ENCODE measurements at regions not wholly inside any gene's neighbourhood (a gene's known extent, or its start where the extent isn't known, plus 50 kb on each side); places are given as distances from the start of the nearest gene placed in this dataset.

- 69% methylated on average over 5 of the region's 5 CpGs for WGBS
- no peak for DNase-seq (ENCODE audit: extremely low spot score)
- Histone ChIP-seq H3K9me3 (no peaks in the 10 kb centered on the region), H3K4me3 (no peak overlapping the region), H3K4me1 (no peaks in the 10 kb centered on the region), H3K27me3 (no peaks in the 10 kb centered on the region), H3K27ac (replicated peaks in 1 of 4) (no peak overlapping the region), H3K36me3 (no peaks in the 10 kb centered on the region)
- TF ChIP-seq POLR2AphosphoS5 (IDR thresholded peaks at IDR 0.05) (no peak), POLR2A (IDR thresholded peaks at IDR 0.05; ENCODE audit: low read depth) (no peak), CTCF (IDR thresholded peaks at IDR 0.05) (no peak), EP300 (IDR thresholded peaks at IDR 0.05) (no peak)
- intact Hi-C loops (cut with DNase I): no loop called here
These were observed 616.3 kb upstream of the TMEM132C start for GRCh38 chr12:127650626-127651025.

- no peak overlapping the region for H3K4me3 ChIP-seq
- no peak for TF ChIP-seq POLR2A (IDR thresholded peaks at IDR 0.05; ENCODE audit: low read depth)
- no peak overlapping the region for H3K27ac ChIP-seq (replicated peaks in 1 of 4)
- no peak for DNase-seq (ENCODE audit: extremely low spot score)
- H3K27me3 ChIP-seq: no peaks in the 10 kb centered on the region
- intact Hi-C loops (cut with DNase I): no loop called here
- no peaks in the 10 kb centered on the region for H3K9me3 ChIP-seq
- H3K36me3 ChIP-seq: no peaks in the 10 kb centered on the region
- 88% methylated on average over 4 of the region's 4 CpGs for WGBS
- H3K4me1 ChIP-seq: no peaks in the 10 kb centered on the region
These were observed 614.7 kb upstream of the TMEM132C start for GRCh38 chr12:127652281-127652680.

GRCh38 chr12:127654383-127654985, 612.5 kb upstream of the TMEM132C start:
- Histone ChIP-seq H3K36me3 (no peaks in the 10 kb centered on the region), H3K27me3 (no peaks in the 10 kb centered on the region), H3K9me3 (no peaks in the 10 kb centered on the region), H3K4me1 (no peaks in the 10 kb centered on the region), H3K27ac (replicated peaks in 1 of 4) (no peak overlapping the region), H3K4me3 (no peak overlapping the region)
- intact Hi-C loops (cut with DNase I): no loop called here
- 81% methylated on average over 10 of the region's 10 CpGs for WGBS
- TF ChIP-seq EP300 (IDR thresholded peaks at IDR 0.05) (no peak), POLR2AphosphoS5 (IDR thresholded peaks at IDR 0.05) (no peak), POLR2A (IDR thresholded peaks at IDR 0.05; ENCODE audit: low read depth) (no peak), CTCF (IDR thresholded peaks at IDR 0.05) (no peak)
- DNase-seq (ENCODE audit: extremely low spot score): no peak

- WGBS: 78% methylated on average over 3 of the region's 3 CpGs
- H3K27ac ChIP-seq (replicated peaks in 1 of 4): no peak overlapping the region
- H3K36me3 ChIP-seq: no peaks in the 10 kb centered on the region
- no peak overlapping the region for H3K4me3 ChIP-seq
- intact Hi-C loops (cut with DNase I): no loop called here
- peaks cover 0 to 5% (median 0%) of the 10 kb centered on the region in 4 donors for H3K27me3 ChIP-seq
- no peaks in the 10 kb centered on the region for H3K4me1 ChIP-seq
- DNase-seq (ENCODE audit: extremely low spot score): no peak
- H3K9me3 ChIP-seq: no peaks in the 10 kb centered on the region
- no peak for TF ChIP-seq POLR2AphosphoS5 (IDR thresholded peaks at IDR 0.05)
- TF ChIP-seq CTCF (IDR thresholded peaks at IDR 0.05): no peak
- no peak for TF ChIP-seq EP300 (IDR thresholded peaks at IDR 0.05)
- TF ChIP-seq POLR2A (IDR thresholded peaks at IDR 0.05; ENCODE audit: low read depth): no peak
These were observed 611.3 kb upstream of the TMEM132C start for GRCh38 chr12:127655691-127656090.

GRCh38 chr12:127656266-127656665, 610.7 kb upstream of the TMEM132C start:
- H3K9me3 ChIP-seq: no peaks in the 10 kb centered on the region
- peaks cover 0 to 6% (median 0%) of the 10 kb centered on the region in 4 donors for H3K27me3 ChIP-seq
- no peaks in the 10 kb centered on the region for H3K36me3 ChIP-seq
- 70% methylated on average over 2 of the region's 3 CpGs for WGBS
- no peak overlapping the region for H3K4me3 ChIP-seq
- H3K4me1 ChIP-seq: no peaks in the 10 kb centered on the region
- TF ChIP-seq POLR2A (IDR thresholded peaks at IDR 0.05; ENCODE audit: low read depth) (no peak), POLR2AphosphoS5 (IDR thresholded peaks at IDR 0.05) (no peak), CTCF (IDR thresholded peaks at IDR 0.05) (no peak), EP300 (IDR thresholded peaks at IDR 0.05) (no peak)
- intact Hi-C loops (cut with DNase I): no loop called here
- H3K27ac ChIP-seq (replicated peaks in 1 of 4): no peak overlapping the region
- DNase-seq (ENCODE audit: extremely low spot score): no peak
